ENCODE measurements at regions not wholly inside any gene's neighbourhood (a gene's known extent, or its start where the extent isn't known, plus 50 kb on each side); places are given as distances from the start of the nearest gene placed in this dataset.

DNA sequence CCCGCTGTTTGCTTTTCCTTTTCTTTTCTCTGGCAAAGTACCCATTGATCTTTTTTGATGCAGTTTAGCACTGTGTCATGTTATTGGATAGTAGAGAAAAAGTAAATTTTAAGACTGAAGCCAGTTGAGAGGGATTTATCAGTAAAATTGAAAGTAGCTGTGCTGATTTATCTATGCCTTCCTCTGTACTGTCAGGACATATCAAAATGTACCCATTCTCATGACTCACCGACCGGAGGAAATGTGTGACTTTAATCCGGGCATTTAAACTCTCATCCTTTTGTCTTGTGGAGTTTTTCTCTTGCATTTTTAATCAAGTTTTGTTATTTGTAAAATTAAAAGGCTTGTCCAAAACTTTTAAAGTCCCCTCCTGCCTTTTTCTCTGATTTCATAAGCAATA is 276.6 kb upstream of the FMN2 start:
- no peak overlapping the region for H3K27ac ChIP-seq
- TF ChIP-seq EZH2 (IDR thresholded peaks at IDR 0.05) = no peak
- TF ChIP-seq FOXP2 (optimal IDR thresholded peaks at IDR 0.05; ENCODE audit: control extremely low read depth, extremely low read length, insufficient read depth) = no peak
- no peak for TF ChIP-seq POLR2AphosphoS5 (IDR thresholded peaks at IDR 0.05; ENCODE audit: borderline replicate concordance, low read depth, low read length)
- no peak for DNase-seq (ENCODE audit: low read depth, low spot score)
- H3K4me3 ChIP-seq = no peak overlapping the region
- H3K9me3 ChIP-seq (ENCODE audit: low read depth, low read length) = no peaks in the 10 kb centered on the region
- no peak overlapping the region for H3K9ac ChIP-seq (ENCODE audit: insufficient read length)
- H3K36me3 ChIP-seq (ENCODE audit: insufficient read depth, low read length) = no peaks in the 10 kb centered on the region

GRCh38 chr1:239816081-239816782 is 275.5 kb upstream of the FMN2 start:
- H3K9me3 ChIP-seq (ENCODE audit: low read depth, low read length) = no peaks in the 10 kb centered on the region
- no peak overlapping the region for H3K4me3 ChIP-seq
- TF ChIP-seq FOXP2 (optimal IDR thresholded peaks at IDR 0.05; ENCODE audit: control extremely low read depth, extremely low read length, insufficient read depth) = no peak
- no peak for TF ChIP-seq POLR2AphosphoS5 (IDR thresholded peaks at IDR 0.05; ENCODE audit: borderline replicate concordance, low read depth, low read length)
- TF ChIP-seq EZH2 (IDR thresholded peaks at IDR 0.05) = no peak
- H3K9ac ChIP-seq (ENCODE audit: insufficient read length) = no peak overlapping the region
- H3K36me3 ChIP-seq (ENCODE audit: insufficient read depth, low read length) = no peaks in the 10 kb centered on the region
- no peak overlapping the region for H3K27ac ChIP-seq
- no peak for DNase-seq (ENCODE audit: low read depth, low spot score)

GRCh38 chr1:239817276-239817675 is 274.4 kb upstream of the FMN2 start:
- H3K9me3 ChIP-seq (ENCODE audit: low read depth, low read length) = no peaks in the 10 kb centered on the region
- H3K36me3 ChIP-seq (ENCODE audit: insufficient read depth, low read length) = no peaks in the 10 kb centered on the region
- no peak overlapping the region for H3K27ac ChIP-seq
- no peak for TF ChIP-seq EZH2 (IDR thresholded peaks at IDR 0.05)
- TF ChIP-seq FOXP2 (optimal IDR thresholded peaks at IDR 0.05; ENCODE audit: control extremely low read depth, extremely low read length, insufficient read depth) = no peak
- no peak for TF ChIP-seq POLR2AphosphoS5 (IDR thresholded peaks at IDR 0.05; ENCODE audit: borderline replicate concordance, low read depth, low read length)
- no peak for DNase-seq (ENCODE audit: low read depth, low spot score)
- H3K4me3 ChIP-seq = no peak overlapping the region
- H3K9ac ChIP-seq (ENCODE audit: insufficient read length) = no peak overlapping the region

GRCh38 chr1:239817801-239818200 is 273.9 kb upstream of the FMN2 start:
- H3K9me3 ChIP-seq (ENCODE audit: low read depth, low read length) = no peaks in the 10 kb centered on the region
- no peak overlapping the region for H3K27ac ChIP-seq
- H3K36me3 ChIP-seq (ENCODE audit: insufficient read depth, low read length) = no peaks in the 10 kb centered on the region
- H3K9ac ChIP-seq (ENCODE audit: insufficient read length) = no peak overlapping the region
- DNase-seq (ENCODE audit: low read depth, low spot score) = no peak
- no peak for TF ChIP-seq EZH2 (IDR thresholded peaks at IDR 0.05)
- no peak for TF ChIP-seq FOXP2 (optimal IDR thresholded peaks at IDR 0.05; ENCODE audit: control extremely low read depth, extremely low read length, insufficient read depth)
- TF ChIP-seq POLR2AphosphoS5 (IDR thresholded peaks at IDR 0.05; ENCODE audit: borderline replicate concordance, low read depth, low read length) = no peak
- no peak overlapping the region for H3K4me3 ChIP-seq

DNA sequence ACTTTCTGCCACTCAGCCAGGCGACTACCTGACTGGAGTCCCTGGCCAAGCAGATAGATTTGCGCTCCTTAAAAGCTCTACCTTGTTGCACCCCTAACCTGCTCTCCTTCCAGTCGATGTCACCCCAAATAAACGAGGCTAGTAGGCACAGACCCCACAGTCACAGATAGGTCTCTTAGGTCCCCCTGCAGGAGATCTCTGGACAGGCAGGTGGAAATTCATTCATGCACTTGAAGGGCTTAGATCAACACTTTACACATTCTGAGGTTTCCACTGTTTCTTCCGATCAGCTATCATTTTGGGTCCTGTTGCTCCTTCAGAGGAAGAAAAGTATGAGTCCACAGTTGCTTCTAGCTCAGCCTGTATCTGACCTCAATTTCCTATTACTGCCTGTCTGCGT is 272.6 kb upstream of the FMN2 start:
- Histone ChIP-seq H3K9me3 (ENCODE audit: low read depth, low read length) (no peaks in the 10 kb centered on the region), H3K27ac (no peak overlapping the region), H3K36me3 (ENCODE audit: insufficient read depth, low read length) (no peaks in the 10 kb centered on the region), H3K9ac (ENCODE audit: insufficient read length) (no peak overlapping the region), H3K4me3 (no peak overlapping the region)
- TF ChIP-seq EZH2 (IDR thresholded peaks at IDR 0.05) (no peak), FOXP2 (optimal IDR thresholded peaks at IDR 0.05; ENCODE audit: control extremely low read depth, extremely low read length, insufficient read depth) (no peak), POLR2AphosphoS5 (IDR thresholded peaks at IDR 0.05; ENCODE audit: borderline replicate concordance, low read depth, low read length) (no peak)
- DNase-seq (ENCODE audit: low read depth, low spot score) = no peak

DNA sequence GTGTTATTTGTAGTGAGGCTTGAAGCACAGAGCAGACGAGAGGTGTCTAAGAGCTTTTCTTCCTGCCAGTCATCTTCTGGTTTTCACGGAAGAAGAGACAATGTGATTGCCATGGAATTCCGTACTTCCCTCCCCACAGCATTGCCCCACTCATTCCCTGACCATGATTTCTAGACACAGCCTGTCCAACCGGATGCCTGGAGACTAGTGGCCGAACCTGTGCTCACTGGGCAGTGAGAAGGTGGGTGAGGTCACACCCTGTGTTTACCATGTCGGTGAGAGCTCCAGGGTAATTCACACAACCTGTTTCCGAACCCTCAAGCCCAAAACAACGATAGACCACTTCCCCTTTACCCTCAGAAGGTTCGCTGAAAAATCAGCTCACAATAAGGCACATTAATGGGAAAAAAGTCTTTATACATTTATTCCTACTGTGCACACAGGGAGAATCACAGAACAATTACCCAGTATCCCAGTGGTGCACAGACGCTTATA is 271.9 kb upstream of the FMN2 start:
- Histone ChIP-seq H3K4me3 (no peak overlapping the region), H3K36me3 (ENCODE audit: insufficient read depth, low read length) (no peaks in the 10 kb centered on the region), H3K27ac (no peak overlapping the region), H3K9ac (ENCODE audit: insufficient read length) (no peak overlapping the region), H3K9me3 (ENCODE audit: low read depth, low read length) (no peaks in the 10 kb centered on the region)
- TF ChIP-seq FOXP2 (optimal IDR thresholded peaks at IDR 0.05; ENCODE audit: control extremely low read depth, extremely low read length, insufficient read depth) (no peak), EZH2 (IDR thresholded peaks at IDR 0.05) (no peak), POLR2AphosphoS5 (IDR thresholded peaks at IDR 0.05; ENCODE audit: borderline replicate concordance, low read depth, low read length) (no peak)
- DNase-seq (ENCODE audit: low read depth, low spot score) = no peak

- Histone ChIP-seq H3K9ac (ENCODE audit: insufficient read length) (no peak overlapping the region), H3K9me3 (ENCODE audit: low read depth, low read length) (no peaks in the 10 kb centered on the region), H3K4me3 (no peak overlapping the region), H3K36me3 (ENCODE audit: insufficient read depth, low read length) (no peaks in the 10 kb centered on the region), H3K27ac (no peak overlapping the region)
- DNase-seq (ENCODE audit: low read depth, low spot score) = no peak
- TF ChIP-seq EZH2 (IDR thresholded peaks at IDR 0.05) = no peak
- no peak for TF ChIP-seq FOXP2 (optimal IDR thresholded peaks at IDR 0.05; ENCODE audit: control extremely low read depth, extremely low read length, insufficient read depth)
- TF ChIP-seq POLR2AphosphoS5 (IDR thresholded peaks at IDR 0.05; ENCODE audit: borderline replicate concordance, low read depth, low read length) = no peak
Measured at GRCh38 chr1:239823852-239824251, 267.8 kb upstream of the FMN2 start.

GRCh38 chr1:239826211-239826610 is 265.5 kb upstream of the FMN2 start:
- H3K9ac ChIP-seq (ENCODE audit: insufficient read length) = no peak overlapping the region
- H3K27ac ChIP-seq = no peak overlapping the region
- no peaks in the 10 kb centered on the region for H3K9me3 ChIP-seq (ENCODE audit: low read depth, low read length)
- no peak for DNase-seq (ENCODE audit: low read depth, low spot score)
- TF ChIP-seq POLR2AphosphoS5 (IDR thresholded peaks at IDR 0.05; ENCODE audit: borderline replicate concordance, low read depth, low read length) (no peak), FOXP2 (optimal IDR thresholded peaks at IDR 0.05; ENCODE audit: control extremely low read depth, extremely low read length, insufficient read depth) (no peak), EZH2 (IDR thresholded peaks at IDR 0.05) (no peak)
- H3K4me3 ChIP-seq = no peak overlapping the region
- no peaks in the 10 kb centered on the region for H3K36me3 ChIP-seq (ENCODE audit: insufficient read depth, low read length)

DNA sequence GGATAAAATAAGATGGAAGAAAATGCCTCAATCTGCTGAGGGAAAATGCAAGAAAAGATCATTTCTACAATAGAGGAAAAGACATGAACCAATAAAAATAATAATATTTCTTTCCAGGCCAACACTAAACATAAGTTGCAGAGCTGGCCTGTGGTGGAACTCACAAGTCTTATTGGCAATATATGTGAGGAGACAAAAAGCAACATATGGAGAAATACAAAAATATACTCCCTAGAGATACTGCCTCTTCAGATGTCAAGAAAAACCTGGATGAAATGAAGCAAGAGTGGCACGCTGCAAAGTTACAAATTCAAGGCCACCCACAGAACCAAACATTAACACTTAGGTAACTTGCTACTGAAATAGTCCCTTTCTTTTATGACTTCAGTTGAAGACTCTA is 264.9 kb upstream of the FMN2 start:
- H3K4me3 ChIP-seq = no peak overlapping the region
- no peaks in the 10 kb centered on the region for H3K9me3 ChIP-seq (ENCODE audit: low read depth, low read length)
- no peaks in the 10 kb centered on the region for H3K36me3 ChIP-seq (ENCODE audit: insufficient read depth, low read length)
- no peak for DNase-seq (ENCODE audit: low read depth, low spot score)
- no peak overlapping the region for H3K27ac ChIP-seq
- TF ChIP-seq FOXP2 (optimal IDR thresholded peaks at IDR 0.05; ENCODE audit: control extremely low read depth, extremely low read length, insufficient read depth) (no peak), EZH2 (IDR thresholded peaks at IDR 0.05) (no peak), POLR2AphosphoS5 (IDR thresholded peaks at IDR 0.05; ENCODE audit: borderline replicate concordance, low read depth, low read length) (no peak)
- H3K9ac ChIP-seq (ENCODE audit: insufficient read length) = no peak overlapping the region

All from SK-N-MC (cell line).